GM18508 (cell line): ENCODE measurements at regions not wholly inside any gene's neighbourhood (a gene's known extent, or its start where the extent isn't known, plus 50 kb on each side); places are given as distances from the start of the nearest gene placed in this dataset.

ENCODE experiments used
- ATAC-seq: cut with Tn5 transposase; IDR thresholded peaks from one replicate; pipeline ENCODE4 v1.9.1; 2021; ENCODE audit warnings: moderate number of reproducible peaks; ENCODE audit not compliant: insufficient read depth, unreplicated experiment

GRCh38 chr2:143981428-143981827 is 538.5 kb downstream of the ZEB2 start:
- ATAC-seq, result no peak

- ATAC-seq, result no peak
Observed at GRCh38 chr2:143977356-143977755, 542.6 kb downstream of the ZEB2 start.

- ATAC-seq, result no peak
Observed at GRCh38 chr2:143975216-143975615, 544.7 kb downstream of the ZEB2 start.

- no peak for ATAC-seq
Observed at GRCh38 chr2:143974262-143974661, 545.7 kb downstream of the ZEB2 start.

GRCh38 chr2:143968860-143969259 is 551.1 kb downstream of the ZEB2 start:
- ATAC-seq, result no peak

GRCh38 chr2:143968360-143968759 is 551.6 kb downstream of the ZEB2 start:
- no peak for ATAC-seq

GRCh38 chr2:143965493-143966164 is 554.3 kb downstream of the ZEB2 start:
- ATAC-seq, result no peak

GRCh38 chr2:143964891-143965290 is 555.0 kb downstream of the ZEB2 start:
- ATAC-seq, result no peak

- ATAC-seq, result no peak
Observed at GRCh38 chr2:143960177-143960576, 559.7 kb downstream of the ZEB2 start.

- no peak for ATAC-seq
Observed at GRCh38 chr2:143957321-143957720, 562.6 kb downstream of the ZEB2 start.

- ATAC-seq, result no peak
Observed at GRCh38 chr2:143955401-143956065, 564.4 kb downstream of the ZEB2 start.

GRCh38 chr2:143954844-143955243 is 565.1 kb downstream of the ZEB2 start:
- ATAC-seq, result no peak

GRCh38 chr2:143954186-143954585 is 565.7 kb downstream of the ZEB2 start:
- no peak for ATAC-seq

GRCh38 chr2:143953451-143954030 is 566.4 kb downstream of the ZEB2 start:
- ATAC-seq, result no peak

GRCh38 chr2:143952536-143952935 is 567.4 kb downstream of the ZEB2 start:
- ATAC-seq, result no peak

GRCh38 chr2:143950704-143951103 is 569.2 kb downstream of the ZEB2 start:
- ATAC-seq, result no peak

- no peak for ATAC-seq
Observed at GRCh38 chr2:143949121-143949848, 570.6 kb downstream of the ZEB2 start.

GRCh38 chr2:143948710-143949109 is 571.2 kb downstream of the ZEB2 start:
- ATAC-seq, result no peak

- ATAC-seq, result no peak
Observed at GRCh38 chr2:143946436-143947391, 573.2 kb downstream of the ZEB2 start.

- no peak for ATAC-seq
Observed at GRCh38 chr2:143942486-143942885, 577.4 kb downstream of the ZEB2 start.
